SU-DHL-6 (cell line): ENCODE measurements at regions not wholly inside any gene's neighbourhood (a gene's known extent, or its start where the extent isn't known, plus 50 kb on each side); places are given as distances from the start of the nearest gene placed in this dataset.

Experiments
- EZH2phosphoT487 ChIP-seq: fragments of 200-600 bp; sonication (generic), shearing (Covaris generic); conservative IDR thresholded peaks from 2 replicates; pipeline ENCODE4 v1.6.1; 2018; ENCODE audit warnings: mild to moderate bottlenecking, antibody characterized with exemption, low read length, moderate library complexity, mixed read lengths
- TF ChIP-seq, protein P1 (sequence below): fragments of 200-600 bp; sonication (generic); IDR thresholded peaks from one replicate; pipeline ENCODE4 v1.5.1; 2017; ENCODE audit warnings: antibody characterized with exemption, mild to moderate bottlenecking, low read length, moderate library complexity; ENCODE audit not compliant: insufficient read depth, poor library complexity, severe bottlenecking

DNA sequence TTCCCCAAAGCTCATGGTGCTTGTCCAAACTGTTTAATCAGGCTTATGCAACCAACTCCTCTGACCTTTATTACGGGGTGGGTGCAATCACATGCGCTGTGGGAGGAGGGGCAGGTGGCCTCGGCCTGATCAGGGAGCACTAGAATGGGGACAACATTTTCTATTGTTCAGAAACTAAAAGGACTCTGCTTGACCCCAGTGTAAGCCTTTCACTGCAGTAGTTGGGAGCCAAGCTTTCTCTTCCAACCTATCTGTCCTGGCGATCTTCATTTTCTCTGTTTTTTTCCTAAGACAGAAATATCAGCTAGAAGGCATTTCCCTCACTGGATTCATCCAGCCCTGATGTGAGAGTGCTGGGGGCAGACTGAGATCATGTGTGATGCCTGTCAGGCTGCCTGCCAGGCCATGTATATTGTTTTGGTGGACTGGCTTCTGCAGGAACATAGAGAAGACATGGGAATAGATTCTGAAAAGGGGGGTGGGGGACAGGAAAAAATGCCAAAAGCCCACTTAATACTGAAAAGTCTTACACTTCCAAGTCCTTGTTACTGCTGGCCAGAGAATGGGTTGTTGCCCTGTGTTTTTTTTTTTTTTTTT, 627.0 kb upstream of the TBL1XR1 start:
- TF ChIP-seq, protein P1, sequence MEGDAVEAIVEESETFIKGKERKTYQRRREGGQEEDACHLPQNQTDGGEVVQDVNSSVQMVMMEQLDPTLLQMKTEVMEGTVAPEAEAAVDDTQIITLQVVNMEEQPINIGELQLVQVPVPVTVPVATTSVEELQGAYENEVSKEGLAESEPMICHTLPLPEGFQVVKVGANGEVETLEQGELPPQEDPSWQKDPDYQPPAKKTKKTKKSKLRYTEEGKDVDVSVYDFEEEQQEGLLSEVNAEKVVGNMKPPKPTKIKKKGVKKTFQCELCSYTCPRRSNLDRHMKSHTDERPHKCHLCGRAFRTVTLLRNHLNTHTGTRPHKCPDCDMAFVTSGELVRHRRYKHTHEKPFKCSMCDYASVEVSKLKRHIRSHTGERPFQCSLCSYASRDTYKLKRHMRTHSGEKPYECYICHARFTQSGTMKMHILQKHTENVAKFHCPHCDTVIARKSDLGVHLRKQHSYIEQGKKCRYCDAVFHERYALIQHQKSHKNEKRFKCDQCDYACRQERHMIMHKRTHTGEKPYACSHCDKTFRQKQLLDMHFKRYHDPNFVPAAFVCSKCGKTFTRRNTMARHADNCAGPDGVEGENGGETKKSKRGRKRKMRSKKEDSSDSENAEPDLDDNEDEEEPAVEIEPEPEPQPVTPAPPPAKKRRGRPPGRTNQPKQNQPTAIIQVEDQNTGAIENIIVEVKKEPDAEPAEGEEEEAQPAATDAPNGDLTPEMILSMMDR, result no peak
- TF ChIP-seq EZH2phosphoT487, result no peak
